ENCODE measurements at regions not wholly inside any gene's neighbourhood (a gene's known extent, or its start where the extent isn't known, plus 50 kb on each side); places are given as distances from the start of the nearest gene placed in this dataset.

- TF ChIP-seq ZNF281 (CRISPR knock-in tag; IDR thresholded peaks at IDR 0.05) (peak; percentile 48; the same call in 1 of the 2 replicates), KAT7 (CRISPR knock-in tag; IDR thresholded peaks at IDR 0.05; ENCODE audit: borderline replicate concordance) (peak; percentile 85; the same call in 1 of the 2 replicates), MYBL2 (CRISPR knock-in tag; IDR thresholded peaks at IDR 0.05) (0 out of 2 replicates have a peak, but pooled peaks have one; percentile 39), HMGXB4 (CRISPR knock-in tag; IDR thresholded peaks at IDR 0.05) (peak; percentile 28; the same call in 1 of the 2 replicates), IRF2 (CRISPR knock-in tag; IDR thresholded peaks at IDR 0.05; ENCODE audit: borderline replicate concordance, low read depth) (no peak), ZMAT4 (CRISPR knock-in tag; IDR thresholded peaks at IDR 0.05) (no peak), STAT6 (CRISPR knock-in tag; conservative IDR thresholded peaks at IDR 0.05; ENCODE audit: low read depth) (no peak), NFATC4 (CRISPR knock-in tag; IDR thresholded peaks at IDR 0.05) (no peak), ZNF138 (CRISPR knock-in tag; conservative IDR thresholded peaks at IDR 0.05) (no peak), FOXP4 (CRISPR knock-in tag; IDR thresholded peaks at IDR 0.05) (peak; percentile 71; the same call in 1 of the 2 replicates), CREM (CRISPR knock-in tag; IDR thresholded peaks at IDR 0.05) (peak; percentile 36; the same call in 1 of the 2 replicates), NR1H2 (CRISPR knock-in tag; IDR thresholded peaks at IDR 0.05) (no peak), EMX1 (CRISPR knock-in tag; IDR thresholded peaks at IDR 0.05) (no peak), ETV6 (CRISPR knock-in tag; IDR thresholded peaks at IDR 0.05) (peak; percentile 94), SMAD3 (CRISPR knock-in tag; IDR thresholded peaks at IDR 0.05; ENCODE audit: borderline replicate concordance) (peak; percentile 61; the same call in 1 of the 2 replicates), PRRX2 (CRISPR knock-in tag; IDR thresholded peaks at IDR 0.05) (no peak), IRF1 (CRISPR knock-in tag; IDR thresholded peaks at IDR 0.05) (no peak), FOXP1 (CRISPR knock-in tag; IDR thresholded peaks at IDR 0.05; ENCODE audit: borderline replicate concordance) (peak; percentile 57; the same call in 1 of the 2 replicates)
- TF ChIP-seq, protein P1, sequence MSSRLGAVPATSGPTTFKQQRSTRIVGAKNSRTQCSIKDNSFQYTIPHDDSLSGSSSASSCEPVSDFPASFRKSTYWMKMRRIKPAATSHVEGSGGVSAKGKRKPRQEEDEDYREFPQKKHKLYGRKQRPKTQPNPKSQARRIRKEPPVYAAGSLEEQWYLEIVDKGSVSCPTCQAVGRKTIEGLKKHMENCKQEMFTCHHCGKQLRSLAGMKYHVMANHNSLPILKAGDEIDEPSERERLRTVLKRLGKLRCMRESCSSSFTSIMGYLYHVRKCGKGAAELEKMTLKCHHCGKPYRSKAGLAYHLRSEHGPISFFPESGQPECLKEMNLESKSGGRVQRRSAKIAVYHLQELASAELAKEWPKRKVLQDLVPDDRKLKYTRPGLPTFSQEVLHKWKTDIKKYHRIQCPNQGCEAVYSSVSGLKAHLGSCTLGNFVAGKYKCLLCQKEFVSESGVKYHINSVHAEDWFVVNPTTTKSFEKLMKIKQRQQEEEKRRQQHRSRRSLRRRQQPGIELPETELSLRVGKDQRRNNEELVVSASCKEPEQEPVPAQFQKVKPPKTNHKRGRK (CRISPR knock-in tag; IDR thresholded peaks at IDR 0.05; ENCODE audit: borderline replicate concordance), result no peak
- TF ChIP-seq, protein P2, sequence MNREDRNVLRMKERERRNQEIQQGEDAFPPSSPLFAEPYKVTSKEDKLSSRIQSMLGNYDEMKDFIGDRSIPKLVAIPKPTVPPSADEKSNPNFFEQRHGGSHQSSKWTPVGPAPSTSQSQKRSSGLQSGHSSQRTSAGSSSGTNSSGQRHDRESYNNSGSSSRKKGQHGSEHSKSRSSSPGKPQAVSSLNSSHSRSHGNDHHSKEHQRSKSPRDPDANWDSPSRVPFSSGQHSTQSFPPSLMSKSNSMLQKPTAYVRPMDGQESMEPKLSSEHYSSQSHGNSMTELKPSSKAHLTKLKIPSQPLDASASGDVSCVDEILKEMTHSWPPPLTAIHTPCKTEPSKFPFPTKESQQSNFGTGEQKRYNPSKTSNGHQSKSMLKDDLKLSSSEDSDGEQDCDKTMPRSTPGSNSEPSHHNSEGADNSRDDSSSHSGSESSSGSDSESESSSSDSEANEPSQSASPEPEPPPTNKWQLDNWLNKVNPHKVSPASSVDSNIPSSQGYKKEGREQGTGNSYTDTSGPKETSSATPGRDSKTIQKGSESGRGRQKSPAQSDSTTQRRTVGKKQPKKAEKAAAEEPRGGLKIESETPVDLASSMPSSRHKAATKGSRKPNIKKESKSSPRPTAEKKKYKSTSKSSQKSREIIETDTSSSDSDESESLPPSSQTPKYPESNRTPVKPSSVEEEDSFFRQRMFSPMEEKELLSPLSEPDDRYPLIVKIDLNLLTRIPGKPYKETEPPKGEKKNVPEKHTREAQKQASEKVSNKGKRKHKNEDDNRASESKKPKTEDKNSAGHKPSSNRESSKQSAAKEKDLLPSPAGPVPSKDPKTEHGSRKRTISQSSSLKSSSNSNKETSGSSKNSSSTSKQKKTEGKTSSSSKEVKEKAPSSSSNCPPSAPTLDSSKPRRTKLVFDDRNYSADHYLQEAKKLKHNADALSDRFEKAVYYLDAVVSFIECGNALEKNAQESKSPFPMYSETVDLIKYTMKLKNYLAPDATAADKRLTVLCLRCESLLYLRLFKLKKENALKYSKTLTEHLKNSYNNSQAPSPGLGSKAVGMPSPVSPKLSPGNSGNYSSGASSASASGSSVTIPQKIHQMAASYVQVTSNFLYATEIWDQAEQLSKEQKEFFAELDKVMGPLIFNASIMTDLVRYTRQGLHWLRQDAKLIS (CRISPR knock-in tag; IDR thresholded peaks at IDR 0.05; ENCODE audit: borderline replicate concordance), result no peak; the same call in 1 of the 2 replicates
Measured at GRCh38 chr6:14396826-14397517, 279.4 kb downstream of the CD83 start (continued).
